Loucy (cell line): ENCODE measurements at regions not wholly inside any gene's neighbourhood (a gene's known extent, or its start where the extent isn't known, plus 50 kb on each side); places are given as distances from the start of the nearest gene placed in this dataset.

Experiments
- H2AFZ ChIP-seq: fragments of 200-600 bp; sonication (generic); 2 replicates; pipeline ENCODE4 v1.6.0; 2016; ENCODE audit warnings: antibody characterized with exemption, mild to moderate bottlenecking, low read length, moderate library complexity
- H3F3A ChIP-seq: fragments of 200-600 bp; 2 replicates; pipeline ENCODE4 v1.6.0; 2016; ENCODE audit warnings: antibody characterized with exemption, low read depth, mild to moderate bottlenecking
- H3K27me3 ChIP-seq: fragments of 200-600 bp; sonication (generic); 2 replicates; pipeline ENCODE4 v1.6.1; 2014; ENCODE audit warnings: low read length, mild to moderate bottlenecking; ENCODE audit not compliant: insufficient read depth, poor library complexity, severe bottlenecking
- H3K36me3 ChIP-seq: fragments of 200-600 bp; sonication (generic); 2 replicates; pipeline ENCODE4 v1.6.1; 2016; ENCODE audit warnings: low read length; ENCODE audit not compliant: insufficient read depth
- H3K4me1 ChIP-seq: fragments of 200-600 bp; sonication (generic); 2 replicates; pipeline ENCODE4 v1.5.1; 2014; ENCODE audit warnings: low read length, mild to moderate bottlenecking; ENCODE audit not compliant: insufficient read depth, poor library complexity, severe bottlenecking
- H3K4me2 ChIP-seq: fragments of 200-600 bp; sonication (generic); 2 replicates; pipeline ENCODE4 v1.6.0; 2014; ENCODE audit warnings: antibody characterized with exemption, low read length, low read depth, mild to moderate bottlenecking; ENCODE audit not compliant: poor library complexity, severe bottlenecking
- H3K4me3 ChIP-seq: fragments of 200-600 bp; sonication (generic); 2 replicates; pipeline ENCODE4 v1.5.1; 2014; ENCODE audit warnings: low read length, mild to moderate bottlenecking, mixed read lengths; ENCODE audit not compliant: poor library complexity, severe bottlenecking
- H3K79me2 ChIP-seq: fragments of 200-600 bp; sonication (generic); 2 replicates; pipeline ENCODE4 v1.6.1; 2014; ENCODE audit warnings: low read length; ENCODE audit not compliant: insufficient read depth
- H3K9ac ChIP-seq: fragments of 200-600 bp; sonication (generic); 2 replicates; pipeline ENCODE4 v1.6.0; 2014; ENCODE audit warnings: mild to moderate bottlenecking, low read depth, low read length, moderate library complexity; ENCODE audit not compliant: poor library complexity, severe bottlenecking
- H3K9me2 ChIP-seq: fragments of 200-600 bp; sonication (generic); replicated peaks from 2 replicates; pipeline ENCODE4 v1.6.1; 2016; ENCODE audit warnings: low read depth, low read length, mixed read lengths
- H3K9me3 ChIP-seq: fragments of 200-600 bp; sonication (generic); 2 replicates; pipeline ENCODE4 v1.6.1; 2014; ENCODE audit warnings: mild to moderate bottlenecking, antibody characterized with exemption, low read length, low read depth; ENCODE audit not compliant: insufficient read depth
- H4K20me1 ChIP-seq: fragments of 200-600 bp; sonication (generic); 2 replicates; pipeline ENCODE4 v1.6.0; 2014; ENCODE audit warnings: antibody characterized with exemption, low read length, mild to moderate bottlenecking; ENCODE audit not compliant: insufficient read depth, poor library complexity, severe bottlenecking
- CTCF ChIP-seq: fragments of 200-600 bp; sonication (generic); conservative IDR thresholded peaks from 2 replicates; pipeline ENCODE4 v1.5.1; 2014; ENCODE audit warnings: mild to moderate bottlenecking, antibody characterized with exemption, low read length
- EZH2phosphoT487 ChIP-seq: fragments of 200-600 bp; IDR thresholded peaks from 2 replicates; pipeline ENCODE4 v1.6.1; 2018; ENCODE audit warnings: antibody characterized with exemption, mild to moderate bottlenecking, moderate library complexity, borderline replicate concordance

- H3K4me1 ChIP-seq = no peaks in the 10 kb centered on the region
- no peak overlapping the region for H2AFZ ChIP-seq
- no peak overlapping the region for H3K4me2 ChIP-seq
- no peaks in the 10 kb centered on the region for H3K36me3 ChIP-seq
- TF ChIP-seq EZH2phosphoT487 (no peak), CTCF (no peak)
- no peaks in the 10 kb centered on the region for H4K20me1 ChIP-seq
- no peaks in the 10 kb centered on the region for H3K9me2 ChIP-seq
- H3K79me2 ChIP-seq = no peaks in the 10 kb centered on the region
- no peaks in the 10 kb centered on the region for H3F3A ChIP-seq
- no peaks in the 10 kb centered on the region for H3K27me3 ChIP-seq
- no peaks in the 10 kb centered on the region for H3K9me3 ChIP-seq
- H3K9ac ChIP-seq = no peak overlapping the region
- H3K4me3 ChIP-seq = no peak overlapping the region
Observed at GRCh38 chr1:228898582-228898992, 163.3 kb downstream of the RHOU start.

GRCh38 chr1:228899421-228899956 lies 164.2 kb downstream of the RHOU start:
- Histone ChIP-seq H3F3A (no peaks in the 10 kb centered on the region), H3K4me3 (no peak overlapping the region), H2AFZ (no peak overlapping the region), H3K27me3 (no peaks in the 10 kb centered on the region), H3K79me2 (no peaks in the 10 kb centered on the region), H3K9me2 (no peaks in the 10 kb centered on the region), H3K9ac (no peak overlapping the region), H3K4me2 (no peak overlapping the region), H3K9me3 (no peaks in the 10 kb centered on the region), H3K36me3 (no peaks in the 10 kb centered on the region), H4K20me1 (no peaks in the 10 kb centered on the region), H3K4me1 (no peaks in the 10 kb centered on the region)
- TF ChIP-seq CTCF (no peak), EZH2phosphoT487 (no peak)

- Histone ChIP-seq H3K9ac (no peak overlapping the region), H3K4me2 (no peak overlapping the region), H3K36me3 (no peaks in the 10 kb centered on the region), H3K27me3 (no peaks in the 10 kb centered on the region), H4K20me1 (no peaks in the 10 kb centered on the region), H3F3A (no peaks in the 10 kb centered on the region), H3K4me1 (no peaks in the 10 kb centered on the region), H2AFZ (no peak overlapping the region), H3K79me2 (no peaks in the 10 kb centered on the region), H3K4me3 (no peak overlapping the region), H3K9me2 (no peaks in the 10 kb centered on the region), H3K9me3 (no peaks in the 10 kb centered on the region)
- no peak for TF ChIP-seq CTCF
- TF ChIP-seq EZH2phosphoT487 = no peak
Observed at GRCh38 chr1:228900099-228900885, 165.0 kb downstream of the RHOU start.
